Gastrocnemius medialis (tissue), 4 donors: ENCODE measurements at regions not wholly inside any gene's neighbourhood (a gene's known extent, or its start where the extent isn't known, plus 50 kb on each side); places are given as distances from the start of the nearest gene placed in this dataset.

Source experiments
- POLR2A ChIP-seq, 2 donors: fragments of 450-650 bp; IDR thresholded peaks; one replicate each; pipeline ENCODE4 v1.6.1; 2017; ENCODE audit warnings: antibody characterized with exemption in 2 of 2, mild to moderate bottlenecking in 2 of 2, moderate library complexity in 2 of 2
- TF ChIP-seq, protein P1 (sequence below), 5 experiments: fragments of 450-650 bp in 3 of 5; fragments of 200-600 bp in 2 of 5; sonication (generic) in 2 of 5; IDR thresholded peaks in 4 of 5; conservative IDR thresholded peaks in 1 of 5; 1 replicate in 4 of 5; 2 replicates in 1 of 5; pipeline ENCODE4 v1.5.1; 2016 to 2019; ENCODE audit warnings: antibody characterized with exemption in 5 of 5, mild to moderate bottlenecking in 3 of 5, moderate library complexity in 3 of 5

DNA sequence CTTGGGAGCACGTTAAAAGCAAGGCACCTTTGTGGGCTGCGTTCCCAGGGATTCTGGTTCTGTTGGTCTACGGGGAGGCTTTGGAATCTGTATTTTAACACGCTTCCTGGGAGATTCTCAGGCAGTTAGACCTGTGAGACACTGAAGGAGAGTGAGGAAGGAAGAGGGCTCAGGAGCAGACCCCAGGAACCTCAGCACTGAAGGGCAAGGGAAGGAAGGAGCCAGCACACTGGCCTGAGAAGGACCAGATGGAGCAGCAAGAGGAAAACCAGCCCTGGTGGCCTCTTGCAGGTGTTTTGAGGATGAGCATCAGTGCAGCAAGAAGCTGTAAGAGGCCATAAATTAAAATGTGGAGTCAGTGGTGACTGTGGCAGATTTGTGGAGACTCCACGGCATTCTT, 146.7 kb downstream of the RPLP1 start:
- TF ChIP-seq, protein P1, sequence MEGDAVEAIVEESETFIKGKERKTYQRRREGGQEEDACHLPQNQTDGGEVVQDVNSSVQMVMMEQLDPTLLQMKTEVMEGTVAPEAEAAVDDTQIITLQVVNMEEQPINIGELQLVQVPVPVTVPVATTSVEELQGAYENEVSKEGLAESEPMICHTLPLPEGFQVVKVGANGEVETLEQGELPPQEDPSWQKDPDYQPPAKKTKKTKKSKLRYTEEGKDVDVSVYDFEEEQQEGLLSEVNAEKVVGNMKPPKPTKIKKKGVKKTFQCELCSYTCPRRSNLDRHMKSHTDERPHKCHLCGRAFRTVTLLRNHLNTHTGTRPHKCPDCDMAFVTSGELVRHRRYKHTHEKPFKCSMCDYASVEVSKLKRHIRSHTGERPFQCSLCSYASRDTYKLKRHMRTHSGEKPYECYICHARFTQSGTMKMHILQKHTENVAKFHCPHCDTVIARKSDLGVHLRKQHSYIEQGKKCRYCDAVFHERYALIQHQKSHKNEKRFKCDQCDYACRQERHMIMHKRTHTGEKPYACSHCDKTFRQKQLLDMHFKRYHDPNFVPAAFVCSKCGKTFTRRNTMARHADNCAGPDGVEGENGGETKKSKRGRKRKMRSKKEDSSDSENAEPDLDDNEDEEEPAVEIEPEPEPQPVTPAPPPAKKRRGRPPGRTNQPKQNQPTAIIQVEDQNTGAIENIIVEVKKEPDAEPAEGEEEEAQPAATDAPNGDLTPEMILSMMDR (IDR thresholded peaks at IDR 0.05 in 4 of 5, conservative IDR thresholded peaks at IDR 0.05 in 1 of 5), result no peak
- no peak for TF ChIP-seq POLR2A (IDR thresholded peaks at IDR 0.05)
